HCT116 (cell line): ENCODE measurements at regions not wholly inside any gene's neighbourhood (a gene's known extent, or its start where the extent isn't known, plus 50 kb on each side); places are given as distances from the start of the nearest gene placed in this dataset.

Experiments used
- ATF3 ChIP-seq: IDR thresholded peaks from 2 replicates; pipeline ENCODE4 v1.6.1; 2012
- CEBPB ChIP-seq: IDR thresholded peaks from 2 replicates; pipeline ENCODE4 v1.6.1; 2012; ENCODE audit warnings: low read depth
- CTCF ChIP-seq, 3 experiments: fragments of 200-600 bp in 1 of 3; sonication (generic) in 1 of 3; IDR thresholded peaks in 2 of 3; conservative IDR thresholded peaks in 1 of 3; 2 replicates each; pipeline ENCODE4 v1.5.1; 2012 to 2017; ENCODE audit warnings: low read depth in 2 of 3, low read length in 2 of 3, antibody characterized with exemption in 1 of 3, borderline replicate concordance in 1 of 3, control low read depth in 1 of 3, mild to moderate bottlenecking in 1 of 3, mixed read lengths in 1 of 3, mixed run types in 1 of 3, moderate library complexity in 1 of 3; ENCODE audit not compliant: insufficient read depth in 1 of 3
- EGR1 ChIP-seq: IDR thresholded peaks from 2 replicates; pipeline ENCODE4 v1.6.1; 2012; ENCODE audit warnings: low read depth
- ELF1 ChIP-seq: IDR thresholded peaks from 2 replicates; pipeline ENCODE4 v1.6.1; 2012; ENCODE audit warnings: low read depth, borderline replicate concordance
- EZH2 ChIP-seq: fragments of 200-600 bp; sonication (generic); IDR thresholded peaks from 2 replicates; pipeline ENCODE4 v1.6.1; 2017; ENCODE audit warnings: antibody characterized with exemption, mixed run types
- EZH2phosphoT487 ChIP-seq: fragments of 200-600 bp; IDR thresholded peaks from 2 replicates; pipeline ENCODE4 v1.6.1; 2018; ENCODE audit warnings: antibody characterized with exemption, borderline replicate concordance
- FOSL1 ChIP-seq: IDR thresholded peaks from 2 replicates; pipeline ENCODE4 v1.6.1; 2012; ENCODE audit warnings: low read depth
- POLR2A ChIP-seq: IDR thresholded peaks from 2 replicates; pipeline ENCODE4 v1.7.0; 2011; ENCODE audit warnings: borderline replicate concordance; ENCODE audit not compliant: insufficient read depth, insufficient read length; ENCODE audit errors: extremely low read depth
- REST ChIP-seq: IDR thresholded peaks from 2 replicates; pipeline ENCODE4 v1.6.1; 2012; ENCODE audit warnings: low read depth
- SRF ChIP-seq: IDR thresholded peaks from 2 replicates; pipeline ENCODE4 v1.6.1; 2012; ENCODE audit warnings: low read depth
- YY1 ChIP-seq: IDR thresholded peaks from 2 replicates; pipeline ENCODE4 v1.6.1; 2011; ENCODE audit warnings: low read length, low read depth, moderate library complexity, mild to moderate bottlenecking; ENCODE audit not compliant: insufficient replicate concordance; ENCODE audit errors: extremely low read depth

- TF ChIP-seq CTCF (IDR thresholded peaks at IDR 0.05 in 2 of 3, conservative IDR thresholded peaks at IDR 0.05 in 1 of 3; ENCODE audit: borderline replicate concordance in 1 of 3, insufficient read depth in 1 of 3, low read depth in 2 of 3, low read length in 2 of 3) (no peak), EZH2phosphoT487 (no peak), REST (no peak), POLR2A (no peak), ELF1 (no peak), CEBPB (no peak), EZH2 (no peak), EGR1 (no peak), ATF3 (no peak), YY1 (no peak), SRF (no peak), FOSL1 (no peak)
Observed at GRCh38 chr3:1717524-1717923, 381.1 kb upstream of the CNTN4 start.
